ENCODE measurements at regions not wholly inside any gene's neighbourhood (a gene's known extent, or its start where the extent isn't known, plus 50 kb on each side); places are given as distances from the start of the nearest gene placed in this dataset.

DNA sequence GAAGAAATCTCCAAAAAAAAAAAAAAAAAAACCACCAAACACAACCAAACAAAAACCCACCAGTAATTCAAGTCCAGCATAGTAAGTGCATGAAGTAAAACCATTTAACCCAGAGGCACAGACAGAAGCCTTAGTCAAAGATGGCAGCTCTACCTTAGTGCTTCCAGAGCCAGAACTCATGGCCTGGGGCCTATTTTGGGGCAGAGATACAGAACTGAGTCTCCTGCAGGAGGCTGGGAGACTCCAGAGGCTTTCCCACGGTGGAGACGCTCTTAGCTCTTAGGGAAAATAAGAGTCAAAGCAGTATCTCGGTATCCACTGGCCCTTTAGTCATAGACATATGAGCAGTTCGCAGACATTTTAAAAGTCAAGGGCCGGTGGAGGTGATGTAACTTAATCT is 129.5 kb downstream of the GPX5 start:
- no peaks in the 10 kb centered on the region for H3F3A ChIP-seq (ENCODE audit: insufficient read depth, low read length)
- TF ChIP-seq EZH2 (optimal IDR thresholded peaks at IDR 0.05; ENCODE audit: low read depth, low read length) = no peak
- no peak for TF ChIP-seq EZH2phosphoT487 (IDR thresholded peaks at IDR 0.05; ENCODE audit: low read length)
- TF ChIP-seq, protein P1, sequence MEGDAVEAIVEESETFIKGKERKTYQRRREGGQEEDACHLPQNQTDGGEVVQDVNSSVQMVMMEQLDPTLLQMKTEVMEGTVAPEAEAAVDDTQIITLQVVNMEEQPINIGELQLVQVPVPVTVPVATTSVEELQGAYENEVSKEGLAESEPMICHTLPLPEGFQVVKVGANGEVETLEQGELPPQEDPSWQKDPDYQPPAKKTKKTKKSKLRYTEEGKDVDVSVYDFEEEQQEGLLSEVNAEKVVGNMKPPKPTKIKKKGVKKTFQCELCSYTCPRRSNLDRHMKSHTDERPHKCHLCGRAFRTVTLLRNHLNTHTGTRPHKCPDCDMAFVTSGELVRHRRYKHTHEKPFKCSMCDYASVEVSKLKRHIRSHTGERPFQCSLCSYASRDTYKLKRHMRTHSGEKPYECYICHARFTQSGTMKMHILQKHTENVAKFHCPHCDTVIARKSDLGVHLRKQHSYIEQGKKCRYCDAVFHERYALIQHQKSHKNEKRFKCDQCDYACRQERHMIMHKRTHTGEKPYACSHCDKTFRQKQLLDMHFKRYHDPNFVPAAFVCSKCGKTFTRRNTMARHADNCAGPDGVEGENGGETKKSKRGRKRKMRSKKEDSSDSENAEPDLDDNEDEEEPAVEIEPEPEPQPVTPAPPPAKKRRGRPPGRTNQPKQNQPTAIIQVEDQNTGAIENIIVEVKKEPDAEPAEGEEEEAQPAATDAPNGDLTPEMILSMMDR (IDR thresholded peaks at IDR 0.05; ENCODE audit: low read length) = no peak
- H3K36me3 ChIP-seq (replicated peaks; ENCODE audit: insufficient read depth, low read length) = no peaks in the 10 kb centered on the region
- H2AFZ ChIP-seq (ENCODE audit: low read length) = no peak overlapping the region
- H3K9ac ChIP-seq (ENCODE audit: low read length) = no peak overlapping the region
- H3K9me3 ChIP-seq (replicated peaks; ENCODE audit: insufficient read depth, low read length) = no peaks in the 10 kb centered on the region
- H3K4me1 ChIP-seq (ENCODE audit: low read length) = no peaks in the 10 kb centered on the region
- H3K9me2 ChIP-seq (replicated peaks; ENCODE audit: insufficient read depth, low read length) = no peaks in the 10 kb centered on the region
- H3K4me2 ChIP-seq (ENCODE audit: low read depth, low read length) = no peak overlapping the region
- H3K79me2 ChIP-seq (ENCODE audit: low read length) = no peaks in the 10 kb centered on the region
- H3K4me3 ChIP-seq (ENCODE audit: low read length) = no peak overlapping the region
- H4K20me1 ChIP-seq (ENCODE audit: insufficient read depth, low read length) = no peaks in the 10 kb centered on the region
- H3K27me3 ChIP-seq (replicated peaks; ENCODE audit: insufficient read depth, low read length) = peaks cover 14% of the 10 kb centered on the region; the same call in 1 of the 2 replicates
- H3K27ac ChIP-seq (ENCODE audit: low read length) = no peak overlapping the region
- DNase-seq = no peak

- H3K79me2 ChIP-seq (ENCODE audit: low read length) = no peaks in the 10 kb centered on the region
- H3K27me3 ChIP-seq (replicated peaks; ENCODE audit: insufficient read depth, low read length) = peaks cover 14% of the 10 kb centered on the region; the same call in 1 of the 2 replicates
- TF ChIP-seq, protein P1 (IDR thresholded peaks at IDR 0.05; ENCODE audit: low read length) = no peak
- TF ChIP-seq EZH2 (optimal IDR thresholded peaks at IDR 0.05; ENCODE audit: low read depth, low read length) = no peak
- TF ChIP-seq EZH2phosphoT487 (IDR thresholded peaks at IDR 0.05; ENCODE audit: low read length) = no peak
- no peaks in the 10 kb centered on the region for H3K9me2 ChIP-seq (replicated peaks; ENCODE audit: insufficient read depth, low read length)
- no peaks in the 10 kb centered on the region for H4K20me1 ChIP-seq (ENCODE audit: insufficient read depth, low read length)
- H3K27ac ChIP-seq (ENCODE audit: low read length) = no peak overlapping the region
- H2AFZ ChIP-seq (ENCODE audit: low read length) = peak overlapping the region; percentile 46; the same call in 1 of the 2 replicates
- peak overlapping the region; percentile 73 for H3K4me2 ChIP-seq (ENCODE audit: low read depth, low read length)
- no peaks in the 10 kb centered on the region for H3F3A ChIP-seq (ENCODE audit: insufficient read depth, low read length)
- no peaks in the 10 kb centered on the region for H3K4me1 ChIP-seq (ENCODE audit: low read length)
- no peaks in the 10 kb centered on the region for H3K36me3 ChIP-seq (replicated peaks; ENCODE audit: insufficient read depth, low read length)
- H3K4me3 ChIP-seq (ENCODE audit: low read length) = peak overlapping the region; percentile 72
- DNase-seq = no peak
- H3K9me3 ChIP-seq (replicated peaks; ENCODE audit: insufficient read depth, low read length) = no peaks in the 10 kb centered on the region
- H3K9ac ChIP-seq (ENCODE audit: low read length) = peak overlapping the region; percentile 30; the same call in 1 of the 2 replicates
Observed at GRCh38 chr6:28656715-28657114, 131.0 kb downstream of the GPX5 start.

GRCh38 chr6:28657381-28657768 is 131.7 kb downstream of the GPX5 start:
- no peak for DNase-seq
- peak overlapping the region; percentile 30; the same call in 1 of the 2 replicates for H3K9ac ChIP-seq (ENCODE audit: low read length)
- H4K20me1 ChIP-seq (ENCODE audit: insufficient read depth, low read length) = no peaks in the 10 kb centered on the region
- no peaks in the 10 kb centered on the region for H3K9me3 ChIP-seq (replicated peaks; ENCODE audit: insufficient read depth, low read length)
- H3K4me3 ChIP-seq (ENCODE audit: low read length) = peak overlapping the region; percentile 72
- H3K27ac ChIP-seq (ENCODE audit: low read length) = no peak overlapping the region
- H3K4me2 ChIP-seq (ENCODE audit: low read depth, low read length) = peak overlapping the region; percentile 73
- H3K36me3 ChIP-seq (replicated peaks; ENCODE audit: insufficient read depth, low read length) = no peaks in the 10 kb centered on the region
- no peaks in the 10 kb centered on the region for H3K9me2 ChIP-seq (replicated peaks; ENCODE audit: insufficient read depth, low read length)
- peaks cover 14% of the 10 kb centered on the region; the same call in 1 of the 2 replicates for H3K27me3 ChIP-seq (replicated peaks; ENCODE audit: insufficient read depth, low read length)
- TF ChIP-seq EZH2phosphoT487 (IDR thresholded peaks at IDR 0.05; ENCODE audit: low read length) = no peak
- no peak for TF ChIP-seq EZH2 (optimal IDR thresholded peaks at IDR 0.05; ENCODE audit: low read depth, low read length)
- TF ChIP-seq, protein P1 (IDR thresholded peaks at IDR 0.05; ENCODE audit: low read length) = no peak
- no peaks in the 10 kb centered on the region for H3K79me2 ChIP-seq (ENCODE audit: low read length)
- H3K4me1 ChIP-seq (ENCODE audit: low read length) = no peaks in the 10 kb centered on the region
- H3F3A ChIP-seq (ENCODE audit: insufficient read depth, low read length) = no peaks in the 10 kb centered on the region
- H2AFZ ChIP-seq (ENCODE audit: low read length) = peak overlapping the region; percentile 46
